Activated CD4-positive, alpha-beta T cell treated with anti-CD3 and anti-CD28 coated beads, Interleukin-2, amount 50 U/mL, for 48 hours (primary cell): ENCODE measurements at regions not wholly inside any gene's neighbourhood (a gene's known extent, or its start where the extent isn't known, plus 50 kb on each side); places are given as distances from the start of the nearest gene placed in this dataset.

ENCODE experiments used
- DNase-seq, 2 experiments: peaks; one replicate each; pipeline ENCODE4 v3.0.0-alpha.2; 2020

GRCh38 chr20:53712212-53712977 lies 118.8 kb upstream of the ZNF217 start:
- DNase-seq: no peak

GRCh38 chr20:53711333-53712211 lies 117.9 kb upstream of the ZNF217 start:
- no peak for DNase-seq

- peak; percentile 38 to 57 for DNase-seq
Measured at GRCh38 chr20:53708129-53708968, 114.7 kb upstream of the ZNF217 start.

GRCh38 chr20:53707371-53708055 lies 113.9 kb upstream of the ZNF217 start:
- DNase-seq: peak; percentile 36 to 41

- DNase-seq: no peak
Measured at GRCh38 chr20:53706466-53707370, 113.1 kb upstream of the ZNF217 start.

- no peak for DNase-seq
Measured at GRCh38 chr20:53706008-53706465, 112.4 kb upstream of the ZNF217 start.

- DNase-seq: no peak
Measured at GRCh38 chr20:53702617-53703016, 109.0 kb upstream of the ZNF217 start.

GRCh38 chr20:53699906-53700305 lies 106.3 kb upstream of the ZNF217 start:
- DNase-seq: no peak

- DNase-seq: no peak
Measured at GRCh38 chr20:53699085-53699674, 105.5 kb upstream of the ZNF217 start.

- DNase-seq: no peak
Measured at GRCh38 chr20:53698371-53698978, 104.8 kb upstream of the ZNF217 start.

GRCh38 chr20:53695797-53696527 lies 102.3 kb upstream of the ZNF217 start:
- no peak for DNase-seq

- DNase-seq: no peak
Measured at GRCh38 chr20:53693262-53693871, 99.7 kb upstream of the ZNF217 start.

- DNase-seq: no peak
Measured at GRCh38 chr20:53692465-53693067, 98.9 kb upstream of the ZNF217 start.

GRCh38 chr20:53691811-53692192 lies 98.2 kb upstream of the ZNF217 start:
- no peak for DNase-seq

GRCh38 chr20:53691060-53691810 lies 97.6 kb upstream of the ZNF217 start:
- no peak for DNase-seq

- no peak for DNase-seq
Measured at GRCh38 chr20:53688085-53688484, 94.4 kb upstream of the ZNF217 start.

GRCh38 chr20:53685070-53685595 lies 91.5 kb upstream of the ZNF217 start:
- DNase-seq: no peak

- DNase-seq: no peak
Measured at GRCh38 chr20:53683506-53683905, 89.9 kb upstream of the ZNF217 start.
